Trophoblast cell (in vitro differentiated cells and primary cell): ENCODE measurements at regions not wholly inside any gene's neighbourhood (a gene's known extent, or its start where the extent isn't known, plus 50 kb on each side); places are given as distances from the start of the nearest gene placed in this dataset.

Source experiments
- DNase-seq, 2 donors: peaks; one replicate each; pipeline ENCODE4 v3.0.0-alpha.2; 2016
- H2AFZ ChIP-seq: 2 replicates; pipeline ENCODE4 v1.6.1; 2013; ENCODE audit warnings: low read length, moderate library complexity, mild to moderate bottlenecking; ENCODE audit not compliant: insufficient read depth, poor library complexity
- H2AK5ac ChIP-seq: 2 replicates; pipeline ENCODE4 v1.6.1; 2013; ENCODE audit warnings: mild to moderate bottlenecking, low read length
- H2BK120ac ChIP-seq: 2 replicates; pipeline ENCODE4 v1.6.1; 2013; ENCODE audit warnings: low read length, mild to moderate bottlenecking, moderate library complexity; ENCODE audit not compliant: insufficient read depth, poor library complexity
- H2BK12ac ChIP-seq: 2 replicates; pipeline ENCODE4 v1.6.1; 2013; ENCODE audit warnings: mild to moderate bottlenecking, low read length, moderate library complexity
- H2BK5ac ChIP-seq: 2 replicates; pipeline ENCODE4 v1.6.1; 2013; ENCODE audit warnings: low read length, low read depth, moderate library complexity, mild to moderate bottlenecking; ENCODE audit not compliant: poor library complexity
- H3K14ac ChIP-seq: 2 replicates; pipeline ENCODE4 v1.6.1; 2013; ENCODE audit warnings: mild to moderate bottlenecking, low read length
- H3K18ac ChIP-seq: 2 replicates; pipeline ENCODE4 v1.6.1; 2013; ENCODE audit warnings: mild to moderate bottlenecking, low read length
- H3K23ac ChIP-seq: 2 replicates; pipeline ENCODE4 v1.6.1; 2013; ENCODE audit warnings: low read length
- H3K27ac ChIP-seq: 2 replicates; pipeline ENCODE4 v1.5.1; 2013; ENCODE audit warnings: low read depth, mild to moderate bottlenecking, inconsistent platforms, low read length, moderate library complexity
- H3K27me3 ChIP-seq: 2 replicates; pipeline ENCODE4 v1.6.1; 2013; ENCODE audit warnings: inconsistent platforms, mild to moderate bottlenecking, low read length, moderate library complexity; ENCODE audit not compliant: insufficient read depth
- H3K36me3 ChIP-seq, 2 experiments: 1 replicate in 1 of 2; 2 replicates in 1 of 2; pipeline ENCODE4 v1.6.1; 2013; ENCODE audit warnings: low read length in 2 of 2, mild to moderate bottlenecking in 2 of 2, moderate library complexity in 1 of 2; ENCODE audit not compliant: insufficient read depth in 2 of 2, control insufficient read depth in 1 of 2
- H3K4ac ChIP-seq: 2 replicates; pipeline ENCODE4 v1.6.1; 2013; ENCODE audit warnings: low read depth, mild to moderate bottlenecking, low read length, moderate library complexity
- H3K4me1 ChIP-seq, 2 experiments: 1 replicate in 1 of 2; 2 replicates in 1 of 2; pipeline ENCODE4 v1.6.1; 2013; ENCODE audit warnings: low read length in 2 of 2, mild to moderate bottlenecking in 2 of 2, moderate library complexity in 1 of 2; ENCODE audit not compliant: insufficient read depth in 2 of 2, control insufficient read depth in 1 of 2
- H3K4me2 ChIP-seq: 2 replicates; pipeline ENCODE4 v1.6.1; 2013; ENCODE audit warnings: inconsistent platforms, mild to moderate bottlenecking, low read length, moderate library complexity
- H3K4me3 ChIP-seq: 2 replicates; pipeline ENCODE4 v1.5.1; 2013; ENCODE audit warnings: mild to moderate bottlenecking, low read depth, low read length, inconsistent platforms
- H3K79me1 ChIP-seq: one replicate; pipeline ENCODE4 v1.6.1; 2013; ENCODE audit warnings: low read length
- H3K79me2 ChIP-seq: 2 replicates; pipeline ENCODE4 v1.6.1; 2013; ENCODE audit warnings: low read length, mild to moderate bottlenecking; ENCODE audit not compliant: control insufficient read depth, insufficient read depth, poor library complexity
- H3K9ac ChIP-seq: 2 replicates; pipeline ENCODE4 v1.6.1; 2013; ENCODE audit warnings: mild to moderate bottlenecking, low read length
- H3K9me3 ChIP-seq: 2 replicates; pipeline ENCODE4 v1.6.1; 2013; ENCODE audit warnings: low read depth, mild to moderate bottlenecking, control low read depth, inconsistent platforms, low read length; ENCODE audit not compliant: insufficient read depth
- H4K12ac ChIP-seq: 2 replicates; pipeline ENCODE4 v1.6.1; 2013; ENCODE audit warnings: low read depth, mild to moderate bottlenecking, low read length, moderate library complexity
- H4K8ac ChIP-seq: 2 replicates; pipeline ENCODE4 v1.6.1; 2013; ENCODE audit warnings: low read depth, mild to moderate bottlenecking, low read length, moderate library complexity
- H4K91ac ChIP-seq: one replicate; pipeline ENCODE4 v1.6.1; 2013; ENCODE audit warnings: low read depth, mild to moderate bottlenecking, low read length, moderate library complexity
- WGBS: extraction: QIAGEN DNeasy Blood & Tissue Kit; methylation state at CpG from one replicate; pipeline ENCODE4 v1.1.7; 2013; ENCODE audit warnings: missing lambda C conversion rate; ENCODE audit not compliant: insufficient read length, insufficient coverage; ENCODE audit errors: extremely low coverage; 5-methylcytosine and 5-hydroxymethylcytosine counted together

GRCh38 chr4:136136601-136137000 lies 1395.7 kb downstream of the PCDH18 start:
- no peaks in the 10 kb centered on the region for H3K27me3 ChIP-seq
- H4K91ac ChIP-seq, result no peak overlapping the region
- H3K4me1 ChIP-seq, result no peaks in the 10 kb centered on the region
- no peak overlapping the region for H3K23ac ChIP-seq
- H3K9ac ChIP-seq, result no peak overlapping the region
- H3K4me2 ChIP-seq, result no peak overlapping the region
- H3K79me2 ChIP-seq, result no peaks in the 10 kb centered on the region
- no CpG with 5 or more reads among the region's 3 CpGs for WGBS
- H4K8ac ChIP-seq, result no peak overlapping the region
- H3K4me3 ChIP-seq, result no peak overlapping the region
- no peak overlapping the region for H3K27ac ChIP-seq
- H2AFZ ChIP-seq, result no peak overlapping the region
- H3K9me3 ChIP-seq, result no peaks in the 10 kb centered on the region
- H3K14ac ChIP-seq, result no peak overlapping the region
- H2BK12ac ChIP-seq, result no peak overlapping the region
- no peak overlapping the region for H2AK5ac ChIP-seq
- no peak for DNase-seq
- H3K4ac ChIP-seq, result no peak overlapping the region
- H3K36me3 ChIP-seq, result no peaks in the 10 kb centered on the region
- H3K18ac ChIP-seq, result no peak overlapping the region
- no peak overlapping the region for H2BK5ac ChIP-seq
- H3K79me1 ChIP-seq, result no peaks in the 10 kb centered on the region
- H4K12ac ChIP-seq, result no peak overlapping the region
- H2BK120ac ChIP-seq, result no peak overlapping the region

- H2AFZ ChIP-seq, result no peak overlapping the region
- H3K27ac ChIP-seq, result no peak overlapping the region
- no peaks in the 10 kb centered on the region for H3K36me3 ChIP-seq
- H4K91ac ChIP-seq, result no peak overlapping the region
- H2BK120ac ChIP-seq, result no peak overlapping the region
- no peak overlapping the region for H3K4ac ChIP-seq
- no peaks in the 10 kb centered on the region for H3K27me3 ChIP-seq
- H3K23ac ChIP-seq, result no peak overlapping the region
- DNase-seq, result no peak
- H3K4me2 ChIP-seq, result no peak overlapping the region
- no peak overlapping the region for H4K8ac ChIP-seq
- no peak overlapping the region for H2AK5ac ChIP-seq
- no peak overlapping the region for H3K4me3 ChIP-seq
- H2BK5ac ChIP-seq, result no peak overlapping the region
- H3K9ac ChIP-seq, result no peak overlapping the region
- no peaks in the 10 kb centered on the region for H3K79me2 ChIP-seq
- no peaks in the 10 kb centered on the region for H3K9me3 ChIP-seq
- H3K14ac ChIP-seq, result no peak overlapping the region
- no peak overlapping the region for H3K18ac ChIP-seq
- no CpG with 5 or more reads among the region's 1 CpG for WGBS
- no peak overlapping the region for H2BK12ac ChIP-seq
- no peak overlapping the region for H4K12ac ChIP-seq
- H3K4me1 ChIP-seq, result no peaks in the 10 kb centered on the region
- H3K79me1 ChIP-seq, result no peaks in the 10 kb centered on the region
These were observed 1408.0 kb downstream of the PCDH18 start for GRCh38 chr4:136124251-136124745.

- no peaks in the 10 kb centered on the region for H3K9me3 ChIP-seq
- H3K23ac ChIP-seq, result no peak overlapping the region
- DNase-seq, result no peak
- H3K18ac ChIP-seq, result no peak overlapping the region
- H4K12ac ChIP-seq, result no peak overlapping the region
- no peak overlapping the region for H4K91ac ChIP-seq
- H2AFZ ChIP-seq, result no peak overlapping the region
- no peak overlapping the region for H4K8ac ChIP-seq
- no peak overlapping the region for H2BK120ac ChIP-seq
- H3K79me2 ChIP-seq, result no peaks in the 10 kb centered on the region
- H2AK5ac ChIP-seq, result no peak overlapping the region
- H3K4me1 ChIP-seq, result no peaks in the 10 kb centered on the region
- no peak overlapping the region for H2BK12ac ChIP-seq
- no peak overlapping the region for H3K9ac ChIP-seq
- H3K4me2 ChIP-seq, result no peak overlapping the region
- no peak overlapping the region for H2BK5ac ChIP-seq
- no peaks in the 10 kb centered on the region for H3K36me3 ChIP-seq
- no peaks in the 10 kb centered on the region for H3K27me3 ChIP-seq
- no peaks in the 10 kb centered on the region for H3K79me1 ChIP-seq
- no peak overlapping the region for H3K4me3 ChIP-seq
- H3K4ac ChIP-seq, result no peak overlapping the region
- H3K14ac ChIP-seq, result no peak overlapping the region
- H3K27ac ChIP-seq, result no peak overlapping the region
These were observed 1410.9 kb downstream of the PCDH18 start for GRCh38 chr4:136121426-136121825.

- Histone ChIP-seq H2AK5ac (no peak overlapping the region), H2BK12ac (no peak overlapping the region), H4K12ac (no peak overlapping the region), H3K36me3 (no peaks in the 10 kb centered on the region), H2BK5ac (no peak overlapping the region), H3K79me1 (no peaks in the 10 kb centered on the region), H3K4me1 (no peaks in the 10 kb centered on the region), H3K4me3 (no peak overlapping the region), H3K18ac (no peak overlapping the region), H3K4me2 (no peak overlapping the region), H2AFZ (no peak overlapping the region), H3K27me3 (no peaks in the 10 kb centered on the region), H2BK120ac (no peak overlapping the region), H3K9ac (no peak overlapping the region), H3K4ac (no peak overlapping the region), H3K14ac (no peak overlapping the region), H3K23ac (no peak overlapping the region), H3K9me3 (no peaks in the 10 kb centered on the region), H3K27ac (no peak overlapping the region), H4K8ac (no peak overlapping the region), H4K91ac (no peak overlapping the region), H3K79me2 (no peaks in the 10 kb centered on the region)
- WGBS, result no CpG with 5 or more reads among the region's 2 CpGs
- no peak for DNase-seq
These were observed 1418.4 kb downstream of the PCDH18 start for GRCh38 chr4:136113921-136114320.
